Mammary epithelial cell (primary cell): ENCODE measurements at regions not wholly inside any gene's neighbourhood (a gene's known extent, or its start where the extent isn't known, plus 50 kb on each side); places are given as distances from the start of the nearest gene placed in this dataset.

Experiments
- EZH2 ChIP-seq: IDR thresholded peaks from 2 replicates; pipeline ENCODE4 v1.6.1; 2012; ENCODE audit warnings: low read length, inconsistent platforms, borderline replicate concordance
- TF ChIP-seq, protein P1 (sequence below), 2 donors: IDR thresholded peaks in 1 of 2; conservative IDR thresholded peaks in 1 of 2; 2 replicates each; pipeline ENCODE4 v1.5.1; 2011 to 2012; ENCODE audit warnings: inconsistent platforms in 2 of 2, low read length in 2 of 2, mild to moderate bottlenecking in 2 of 2, control low read depth in 1 of 2, low read depth in 1 of 2; ENCODE audit not compliant: insufficient read depth in 1 of 2; ENCODE audit errors: extremely low read depth in 1 of 2

DNA sequence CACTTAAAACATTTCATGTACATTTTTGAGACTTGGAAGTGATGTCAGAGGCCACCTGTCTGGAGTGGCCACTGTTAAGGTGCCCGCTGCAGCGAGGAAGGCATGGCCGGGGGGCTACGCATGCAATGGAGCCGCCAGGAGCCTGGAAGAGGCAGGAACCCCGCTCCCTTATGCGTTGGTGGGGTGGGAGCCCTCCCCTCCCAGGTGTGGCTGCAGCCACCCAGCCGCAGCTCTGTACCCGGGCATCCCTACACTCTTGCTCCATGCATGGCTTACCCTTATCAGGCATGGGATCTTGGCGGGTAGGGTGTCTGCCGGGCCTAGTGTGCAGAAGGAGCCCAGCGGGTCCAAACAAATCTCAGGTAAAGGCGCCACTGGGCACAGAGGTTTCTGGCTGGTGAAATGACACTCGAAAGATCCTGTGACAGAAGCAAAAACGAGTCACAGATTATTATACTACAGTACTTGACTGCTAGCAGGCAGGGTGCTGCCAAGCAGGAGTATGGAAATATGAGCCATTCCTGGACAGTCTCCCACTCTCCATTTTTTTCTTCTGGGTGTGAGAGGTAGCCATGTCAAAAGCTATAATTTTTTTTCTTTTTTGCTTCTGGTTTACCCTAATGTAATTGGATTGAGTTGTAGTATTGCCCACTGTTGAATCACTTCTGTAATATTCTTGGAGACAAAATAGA lies 1606.3 kb upstream of the MIR17HG start:
- TF ChIP-seq EZH2 = no peak
- TF ChIP-seq, protein P1, sequence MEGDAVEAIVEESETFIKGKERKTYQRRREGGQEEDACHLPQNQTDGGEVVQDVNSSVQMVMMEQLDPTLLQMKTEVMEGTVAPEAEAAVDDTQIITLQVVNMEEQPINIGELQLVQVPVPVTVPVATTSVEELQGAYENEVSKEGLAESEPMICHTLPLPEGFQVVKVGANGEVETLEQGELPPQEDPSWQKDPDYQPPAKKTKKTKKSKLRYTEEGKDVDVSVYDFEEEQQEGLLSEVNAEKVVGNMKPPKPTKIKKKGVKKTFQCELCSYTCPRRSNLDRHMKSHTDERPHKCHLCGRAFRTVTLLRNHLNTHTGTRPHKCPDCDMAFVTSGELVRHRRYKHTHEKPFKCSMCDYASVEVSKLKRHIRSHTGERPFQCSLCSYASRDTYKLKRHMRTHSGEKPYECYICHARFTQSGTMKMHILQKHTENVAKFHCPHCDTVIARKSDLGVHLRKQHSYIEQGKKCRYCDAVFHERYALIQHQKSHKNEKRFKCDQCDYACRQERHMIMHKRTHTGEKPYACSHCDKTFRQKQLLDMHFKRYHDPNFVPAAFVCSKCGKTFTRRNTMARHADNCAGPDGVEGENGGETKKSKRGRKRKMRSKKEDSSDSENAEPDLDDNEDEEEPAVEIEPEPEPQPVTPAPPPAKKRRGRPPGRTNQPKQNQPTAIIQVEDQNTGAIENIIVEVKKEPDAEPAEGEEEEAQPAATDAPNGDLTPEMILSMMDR (conservative IDR thresholded peaks at IDR 0.05 in 1 of 2, IDR thresholded peaks at IDR 0.05 in 1 of 2; ENCODE audit: extremely low read depth in 1 of 2, insufficient read depth in 1 of 2, low read depth in 1 of 2, low read length in 2 of 2) = no peak
